Activated naive CD8-positive, alpha-beta T cell treated with anti-CD3 and anti-CD28 coated beads for 36 hours (primary cell): ENCODE measurements at regions not wholly inside any gene's neighbourhood (a gene's known extent, or its start where the extent isn't known, plus 50 kb on each side); places are given as distances from the start of the nearest gene placed in this dataset.

Source experiments
- DNase-seq: peaks from one replicate; pipeline ENCODE4 v3.0.0; 2021
- H3K27ac Mint-ChIP-seq: one replicate; pipeline ENCODE4 v1.8.0; 2022; ENCODE audit warnings: mild to moderate bottlenecking, moderate library complexity, mixed read lengths
- H3K27me3 Mint-ChIP-seq: one replicate; pipeline ENCODE4 v1.8.0; 2022; ENCODE audit warnings: mild to moderate bottlenecking, mixed read lengths
- H3K36me3 Mint-ChIP-seq: one replicate; pipeline ENCODE4 v1.8.0; 2021; ENCODE audit warnings: mild to moderate bottlenecking, mixed read lengths
- H3K4me1 Mint-ChIP-seq: one replicate; pipeline ENCODE4 v1.8.0; 2021; ENCODE audit warnings: mixed read lengths
- H3K4me3 Mint-ChIP-seq: one replicate; pipeline ENCODE4 v1.8.0; 2022; ENCODE audit warnings: mild to moderate bottlenecking, moderate library complexity, mixed read lengths
- H3K9me3 Mint-ChIP-seq: one replicate; pipeline ENCODE4 v1.8.0; 2022; ENCODE audit warnings: mixed read lengths

- no peak for DNase-seq
- peaks cover 5% of the 10 kb centered on the region for H3K4me1 Mint-ChIP-seq
These were observed 358.0 kb downstream of the C16orf95 start for GRCh38 chr16:86959091-86959651.

GRCh38 chr16:86959729-86960128 lies 357.5 kb downstream of the C16orf95 start:
- Mint-ChIP-seq H3K9me3 (no peaks in the 10 kb centered on the region), H3K4me3 (no peak overlapping the region), H3K4me1 (peaks cover 5% of the 10 kb centered on the region), H3K27ac (no peak overlapping the region), H3K36me3 (no peaks in the 10 kb centered on the region), H3K27me3 (peaks cover 29% of the 10 kb centered on the region)
- no peak for DNase-seq

More at GRCh38 chr16:86959091-86959651, 358.0 kb downstream of the C16orf95 start:
- Mint-ChIP-seq H3K9me3 (no peaks in the 10 kb centered on the region), H3K27ac (no peak overlapping the region), H3K27me3 (peaks cover 29% of the 10 kb centered on the region), H3K4me3 (no peak overlapping the region), H3K36me3 (no peaks in the 10 kb centered on the region)

GRCh38 chr16:86960266-86960665 lies 356.9 kb downstream of the C16orf95 start:
- Mint-ChIP-seq H3K27me3 (peaks cover 29% of the 10 kb centered on the region), H3K4me1 (peaks cover 5% of the 10 kb centered on the region), H3K9me3 (no peaks in the 10 kb centered on the region), H3K36me3 (no peaks in the 10 kb centered on the region), H3K4me3 (no peak overlapping the region), H3K27ac (no peak overlapping the region)
- no peak for DNase-seq

- no peak overlapping the region for H3K4me3 Mint-ChIP-seq
- H3K27ac Mint-ChIP-seq = no peak overlapping the region
- peaks cover 29% of the 10 kb centered on the region for H3K27me3 Mint-ChIP-seq
- H3K36me3 Mint-ChIP-seq = no peaks in the 10 kb centered on the region
- no peaks in the 10 kb centered on the region for H3K9me3 Mint-ChIP-seq
- H3K4me1 Mint-ChIP-seq = peaks cover 5% of the 10 kb centered on the region
- no peak for DNase-seq
These were observed 356.0 kb downstream of the C16orf95 start for GRCh38 chr16:86961171-86961601.

- Mint-ChIP-seq H3K27ac (no peak overlapping the region), H3K27me3 (peaks cover 21% of the 10 kb centered on the region)
These were observed 354.9 kb downstream of the C16orf95 start for GRCh38 chr16:86962259-86962658.

GRCh38 chr16:86962913-86963312 lies 354.3 kb downstream of the C16orf95 start:
- H3K9me3 Mint-ChIP-seq = no peaks in the 10 kb centered on the region
- H3K4me1 Mint-ChIP-seq = no peaks in the 10 kb centered on the region
- H3K27me3 Mint-ChIP-seq = peaks cover 21% of the 10 kb centered on the region
- no peaks in the 10 kb centered on the region for H3K36me3 Mint-ChIP-seq
- no peak overlapping the region for H3K27ac Mint-ChIP-seq
- H3K4me3 Mint-ChIP-seq = no peak overlapping the region
- DNase-seq = no peak

More at GRCh38 chr16:86962259-86962658, 354.9 kb downstream of the C16orf95 start:
- no peak overlapping the region for H3K4me3 Mint-ChIP-seq
- DNase-seq = no peak
- no peaks in the 10 kb centered on the region for H3K36me3 Mint-ChIP-seq
- no peaks in the 10 kb centered on the region for H3K4me1 Mint-ChIP-seq
- no peaks in the 10 kb centered on the region for H3K9me3 Mint-ChIP-seq

GRCh38 chr16:86963600-86964575 lies 353.3 kb downstream of the C16orf95 start:
- peaks cover 13% of the 10 kb centered on the region for H3K27me3 Mint-ChIP-seq
- no peak for DNase-seq
- no peaks in the 10 kb centered on the region for H3K36me3 Mint-ChIP-seq
- H3K4me3 Mint-ChIP-seq = no peak overlapping the region
- no peaks in the 10 kb centered on the region for H3K4me1 Mint-ChIP-seq
- H3K9me3 Mint-ChIP-seq = no peaks in the 10 kb centered on the region
- H3K27ac Mint-ChIP-seq = no peak overlapping the region

GRCh38 chr16:86964796-86965241 lies 352.4 kb downstream of the C16orf95 start:
- Mint-ChIP-seq H3K36me3 (no peaks in the 10 kb centered on the region), H3K9me3 (no peaks in the 10 kb centered on the region), H3K27me3 (peaks cover 5% of the 10 kb centered on the region), H3K27ac (no peak overlapping the region), H3K4me1 (no peaks in the 10 kb centered on the region), H3K4me3 (no peak overlapping the region)
- no peak for DNase-seq

- Mint-ChIP-seq H3K9me3 (no peaks in the 10 kb centered on the region), H3K27ac (no peak overlapping the region), H3K36me3 (no peaks in the 10 kb centered on the region), H3K4me3 (no peak overlapping the region), H3K4me1 (no peaks in the 10 kb centered on the region), H3K27me3 (peaks cover 4% of the 10 kb centered on the region)
- no peak for DNase-seq
These were observed 351.9 kb downstream of the C16orf95 start for GRCh38 chr16:86965331-86965730.

- DNase-seq = no peak
- no peaks in the 10 kb centered on the region for H3K4me1 Mint-ChIP-seq
- no peak overlapping the region for H3K27ac Mint-ChIP-seq
- peaks cover 4% of the 10 kb centered on the region for H3K27me3 Mint-ChIP-seq
- no peaks in the 10 kb centered on the region for H3K36me3 Mint-ChIP-seq
- no peaks in the 10 kb centered on the region for H3K9me3 Mint-ChIP-seq
- no peak overlapping the region for H3K4me3 Mint-ChIP-seq
These were observed 351.2 kb downstream of the C16orf95 start for GRCh38 chr16:86965840-86966550.

GRCh38 chr16:86966777-86967176 lies 350.4 kb downstream of the C16orf95 start:
- no peak overlapping the region for H3K27ac Mint-ChIP-seq
- H3K36me3 Mint-ChIP-seq = no peaks in the 10 kb centered on the region
- no peaks in the 10 kb centered on the region for H3K9me3 Mint-ChIP-seq
- no peak overlapping the region for H3K4me3 Mint-ChIP-seq
- DNase-seq = no peak
- H3K27me3 Mint-ChIP-seq = no peaks in the 10 kb centered on the region
- no peaks in the 10 kb centered on the region for H3K4me1 Mint-ChIP-seq

- Mint-ChIP-seq H3K4me3 (no peak overlapping the region), H3K27ac (no peak overlapping the region), H3K36me3 (no peaks in the 10 kb centered on the region), H3K27me3 (no peaks in the 10 kb centered on the region), H3K9me3 (no peaks in the 10 kb centered on the region), H3K4me1 (no peaks in the 10 kb centered on the region)
- no peak for DNase-seq
These were observed 348.3 kb downstream of the C16orf95 start for GRCh38 chr16:86968866-86969265.

GRCh38 chr16:86969716-86970115 lies 347.5 kb downstream of the C16orf95 start:
- Mint-ChIP-seq H3K27me3 (no peaks in the 10 kb centered on the region), H3K4me1 (no peaks in the 10 kb centered on the region), H3K9me3 (no peaks in the 10 kb centered on the region), H3K27ac (no peak overlapping the region), H3K36me3 (no peaks in the 10 kb centered on the region), H3K4me3 (no peak overlapping the region)
- DNase-seq = no peak

GRCh38 chr16:86970279-86970678 lies 346.9 kb downstream of the C16orf95 start:
- Mint-ChIP-seq H3K27me3 (peaks cover 3% of the 10 kb centered on the region), H3K36me3 (no peaks in the 10 kb centered on the region), H3K4me3 (no peak overlapping the region)

GRCh38 chr16:86970726-86971125 lies 346.5 kb downstream of the C16orf95 start:
- Mint-ChIP-seq H3K27ac (no peak overlapping the region), H3K4me3 (no peak overlapping the region), H3K27me3 (peaks cover 4% of the 10 kb centered on the region), H3K4me1 (peaks cover 2% of the 10 kb centered on the region), H3K9me3 (no peaks in the 10 kb centered on the region), H3K36me3 (no peaks in the 10 kb centered on the region)
- no peak for DNase-seq

More at GRCh38 chr16:86970279-86970678, 346.9 kb downstream of the C16orf95 start:
- H3K4me1 Mint-ChIP-seq = no peaks in the 10 kb centered on the region
- DNase-seq = no peak
- H3K9me3 Mint-ChIP-seq = no peaks in the 10 kb centered on the region
- H3K27ac Mint-ChIP-seq = no peak overlapping the region
